WTC11 (cell line): ENCODE measurements at regions not wholly inside any gene's neighbourhood (a gene's known extent, or its start where the extent isn't known, plus 50 kb on each side); places are given as distances from the start of the nearest gene placed in this dataset.

Source experiments
- ATAC-seq: fragments of 200-7000 bp; cut with Tn5 transposase; 2 replicates; pipeline ENCODE4 v1.10.0; 2021; ENCODE audit warnings: mild to moderate bottlenecking, moderate library complexity
- CTCF ChIA-PET: fragments of 300-600 bp; sonication (Branson Sonifier 250); formaldehyde crosslinking; loops from one replicate; lab custom pipeline; 2021; ENCODE audit warnings: antibody characterized with exemption; lab: Charles Lee
- POLR2A ChIA-PET: fragments of 350-600 bp; sonication (Branson Sonifier 250); formaldehyde crosslinking; loops from one replicate; lab custom pipeline; 2021; ENCODE audit warnings: antibody characterized with exemption; lab: Charles Lee
- DNase-seq: peaks from one replicate; pipeline ENCODE4 v3.0.0; 2021; ENCODE audit warnings: low spot score
- H3K27ac Mint-ChIP-seq: 2 replicates; pipeline ENCODE4 v1.8.0; 2021; ENCODE audit warnings: mixed read lengths
- H3K27me3 Mint-ChIP-seq: 2 replicates; pipeline ENCODE4 v1.8.0; 2021; ENCODE audit warnings: low read depth, mild to moderate bottlenecking, moderate library complexity, mixed read lengths
- H3K36me3 Mint-ChIP-seq: 2 replicates; pipeline ENCODE4 v1.8.0; 2021; ENCODE audit warnings: mixed read lengths
- H3K4me1 Mint-ChIP-seq: 2 replicates; pipeline ENCODE4 v1.8.0; 2022; ENCODE audit warnings: mixed read lengths
- H3K4me3 Mint-ChIP-seq: 2 replicates; pipeline ENCODE4 v1.8.0; 2021; ENCODE audit warnings: mild to moderate bottlenecking, moderate library complexity, mixed read lengths
- H3K9me3 Mint-ChIP-seq: 2 replicates; pipeline ENCODE4 v1.8.0; 2021; ENCODE audit warnings: mixed read lengths
- ATF6 ChIP-seq: sonication (generic); formaldehyde crosslinking; IDR thresholded peaks from 2 replicates; pipeline ENCODE4 v1.8.1; 2023; ENCODE audit warnings: mild to moderate bottlenecking, missing genetic modification reagents
- CDX4 ChIP-seq: fragments of 250-450 bp; sonication (Bioruptor Pico); IDR thresholded peaks from 2 replicates; pipeline ENCODE4 v1.9.0; 2021; ENCODE audit warnings: moderate library complexity, mild to moderate bottlenecking, inconsistent platforms, borderline replicate concordance
- E2F1 ChIP-seq: sonication (generic); formaldehyde crosslinking; IDR thresholded peaks from 2 replicates; pipeline ENCODE4 v1.8.0; 2022; ENCODE audit warnings: mild to moderate bottlenecking, missing genetic modification reagents
- E2F4 ChIP-seq: sonication (generic); formaldehyde crosslinking; IDR thresholded peaks from 2 replicates; pipeline ENCODE4 v1.8.1; 2022; ENCODE audit warnings: low read depth, mild to moderate bottlenecking, moderate library complexity, missing genetic modification reagents, borderline replicate concordance
- E2F5 ChIP-seq: sonication (generic); formaldehyde crosslinking; IDR thresholded peaks from 2 replicates; pipeline ENCODE4 v1.8.1; 2022; ENCODE audit warnings: mild to moderate bottlenecking, moderate library complexity, missing genetic modification reagents
- ELF4 ChIP-seq: sonication (generic); formaldehyde crosslinking; IDR thresholded peaks from 2 replicates; pipeline ENCODE4 v1.8.1; 2022; ENCODE audit warnings: low read depth, mild to moderate bottlenecking, moderate library complexity, missing genetic modification reagents
- ERG ChIP-seq: fragments of 250-450 bp; sonication (Bioruptor Pico); IDR thresholded peaks from 2 replicates; pipeline ENCODE4 v1.8.0; 2021; ENCODE audit warnings: mild to moderate bottlenecking
- ESRRA ChIP-seq: sonication (generic); formaldehyde crosslinking; IDR thresholded peaks from 2 replicates; pipeline ENCODE4 v1.8.1; 2022; ENCODE audit warnings: mild to moderate bottlenecking, missing genetic modification reagents, borderline replicate concordance
- FOXP4 ChIP-seq: sonication (generic); formaldehyde crosslinking; IDR thresholded peaks from 2 replicates; pipeline ENCODE4 v1.8.0; 2022; ENCODE audit warnings: mild to moderate bottlenecking, missing genetic modification reagents
- GABPB1 ChIP-seq: sonication (generic); formaldehyde crosslinking; IDR thresholded peaks from 2 replicates; pipeline ENCODE4 v1.8.1; 2023; ENCODE audit warnings: mild to moderate bottlenecking, missing genetic modification reagents
- HMGA2 ChIP-seq: fragments of 250-450 bp; sonication (Bioruptor Pico); IDR thresholded peaks from 2 replicates; pipeline ENCODE4 v1.4.0; 2021; ENCODE audit warnings: mild to moderate bottlenecking, moderate library complexity
- KAT7 ChIP-seq: sonication (generic); formaldehyde crosslinking; IDR thresholded peaks from 2 replicates; pipeline ENCODE4 v1.8.1; 2023; ENCODE audit warnings: missing genetic modification reagents, mild to moderate bottlenecking, borderline replicate concordance
- NFE2L1 ChIP-seq: sonication (generic); formaldehyde crosslinking; IDR thresholded peaks from 2 replicates; pipeline ENCODE4 v1.8.1; 2023; ENCODE audit warnings: missing genetic modification reagents
- NR1H2 ChIP-seq: sonication (generic); formaldehyde crosslinking; IDR thresholded peaks from 2 replicates; pipeline ENCODE4 v1.9.0; 2021; ENCODE audit warnings: mild to moderate bottlenecking, moderate library complexity, missing genetic modification reagents
- TCF7 ChIP-seq: sonication (generic); formaldehyde crosslinking; IDR thresholded peaks from 2 replicates; pipeline ENCODE4 v1.8.0; 2022; ENCODE audit warnings: mild to moderate bottlenecking, low read depth, missing genetic modification reagents, moderate library complexity
- TEAD1 ChIP-seq: sonication (generic); formaldehyde crosslinking; IDR thresholded peaks from 2 replicates; pipeline ENCODE4 v1.8.0; 2022; ENCODE audit warnings: mild to moderate bottlenecking, missing genetic modification reagents
- ZBTB21 ChIP-seq: sonication (generic); formaldehyde crosslinking; IDR thresholded peaks from 2 replicates; pipeline ENCODE4 v1.8.1; 2023; ENCODE audit warnings: mild to moderate bottlenecking, missing genetic modification reagents, borderline replicate concordance
- ZNF532 ChIP-seq: fragments of 250-450 bp; sonication (Bioruptor Pico); IDR thresholded peaks from 2 replicates; pipeline ENCODE4 v1.9.0; 2021; ENCODE audit warnings: mild to moderate bottlenecking, borderline replicate concordance

- TF ChIP-seq ATF6 (CRISPR knock-in tag): no peak
- TF ChIP-seq ZBTB21 (CRISPR knock-in tag): no peak
- no peak for TF ChIP-seq FOXP4
- TF ChIP-seq ESRRA (CRISPR knock-in tag): no peak
- no peak for TF ChIP-seq KAT7 (CRISPR knock-in tag)
- TF ChIP-seq E2F5 (CRISPR knock-in tag): no peak
- no peak for TF ChIP-seq E2F4 (CRISPR knock-in tag)
- TF ChIP-seq NFE2L1 (CRISPR knock-in tag): no peak
- no peak for TF ChIP-seq ERG (CRISPR knock-in tag)
- no peak for TF ChIP-seq GABPB1
- no peak for TF ChIP-seq TCF7 (CRISPR knock-in tag)
- no peak for TF ChIP-seq ELF4 (CRISPR knock-in tag)
These were observed 225.7 kb downstream of the ARHGAP12 start (continued) for GRCh38 chr10:31702954-31703353.

GRCh38 chr10:31702005-31702404, 226.6 kb downstream of the ARHGAP12 start:
- Mint-ChIP-seq H3K4me3 (no peak overlapping the region), H3K4me1 (peaks cover 26% of the 10 kb centered on the region), H3K27ac (no peak overlapping the region), H3K9me3 (peaks cover 47% of the 10 kb centered on the region), H3K36me3 (peaks cover 40% of the 10 kb centered on the region), H3K27me3 (peaks cover 8% of the 10 kb centered on the region; the same call in 1 of the 2 replicates)
- CTCF ChIA-PET: no interaction called here
- DNase-seq (no peak), ATAC-seq (no peak)
- POLR2A ChIA-PET: no interaction called here
- TF ChIP-seq NR1H2 (CRISPR knock-in tag) (no peak), HMGA2 (no peak), CDX4 (CRISPR knock-in tag) (no peak), TEAD1 (CRISPR knock-in tag) (no peak), ZNF532 (no peak), E2F4 (CRISPR knock-in tag) (no peak), E2F1 (CRISPR knock-in tag) (no peak)
